ENCODE measurements at regions not wholly inside any gene's neighbourhood (a gene's known extent, or its start where the extent isn't known, plus 50 kb on each side); places are given as distances from the start of the nearest gene placed in this dataset.

GRCh38 chr2:181235683-181236459 lies 221.3 kb upstream of the ITGA4 start:
- TF ChIP-seq EZH2phosphoT487 (IDR thresholded peaks at IDR 0.05; ENCODE audit: low read depth, severe bottlenecking, unreplicated experiment) (no peak), CTCF (IDR thresholded peaks at IDR 0.05; ENCODE audit: poor library complexity) (no peak), EZH2 (IDR thresholded peaks at IDR 0.05; ENCODE audit: borderline replicate concordance) (no peak)

Data from hepatocyte (in vitro differentiated cells).